Inferior parietal cortex (tissue), 1 donor: ENCODE measurements at regions not wholly inside any gene's neighbourhood (a gene's known extent, or its start where the extent isn't known, plus 50 kb on each side); places are given as distances from the start of the nearest gene placed in this dataset.
A peak's percentile ranks its signal among the peaks of the same experiment; 100 is the strongest.

Experiments used
- DNase-seq: peaks from one replicate; pipeline ENCODE4 v3.0.0-alpha.2; 2016; ENCODE audit errors: extremely low spot score

GRCh38 chr12:67427336-67427735 is 158.2 kb downstream of the CAND1 start:
- DNase-seq = no peak

- DNase-seq = no peak
These were observed 159.3 kb downstream of the CAND1 start for GRCh38 chr12:67428431-67428830.

DNA sequence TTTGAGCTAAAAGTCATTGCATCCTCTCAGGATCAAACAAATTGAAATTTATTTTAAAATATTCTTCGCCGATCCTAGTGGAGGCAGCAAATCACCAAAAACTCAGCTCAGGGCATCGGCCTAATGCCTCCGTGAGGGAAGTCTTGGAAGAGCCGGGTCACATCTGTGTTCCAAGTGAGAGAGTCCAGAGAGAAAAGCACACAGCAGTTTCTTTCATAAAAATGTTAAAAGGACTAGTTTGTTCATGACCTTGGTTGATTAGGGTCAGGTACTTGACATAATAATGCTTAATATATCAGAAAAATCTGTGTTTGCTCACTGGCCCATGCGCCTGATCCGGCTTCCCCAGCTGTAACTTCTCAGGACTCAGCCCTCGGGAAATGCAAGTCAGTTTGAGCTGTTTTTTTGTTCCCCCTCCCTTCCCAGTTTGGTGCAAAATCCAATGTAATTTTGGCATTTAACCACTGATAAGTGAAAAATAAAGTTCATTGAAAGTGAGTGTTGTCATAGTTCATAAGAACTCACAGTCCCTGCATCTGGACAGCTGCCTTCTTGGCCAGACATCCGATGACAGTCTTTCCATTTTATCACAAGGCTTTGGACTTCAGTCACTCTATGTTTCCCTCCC is 161.7 kb downstream of the CAND1 start:
- no peak for DNase-seq

DNA sequence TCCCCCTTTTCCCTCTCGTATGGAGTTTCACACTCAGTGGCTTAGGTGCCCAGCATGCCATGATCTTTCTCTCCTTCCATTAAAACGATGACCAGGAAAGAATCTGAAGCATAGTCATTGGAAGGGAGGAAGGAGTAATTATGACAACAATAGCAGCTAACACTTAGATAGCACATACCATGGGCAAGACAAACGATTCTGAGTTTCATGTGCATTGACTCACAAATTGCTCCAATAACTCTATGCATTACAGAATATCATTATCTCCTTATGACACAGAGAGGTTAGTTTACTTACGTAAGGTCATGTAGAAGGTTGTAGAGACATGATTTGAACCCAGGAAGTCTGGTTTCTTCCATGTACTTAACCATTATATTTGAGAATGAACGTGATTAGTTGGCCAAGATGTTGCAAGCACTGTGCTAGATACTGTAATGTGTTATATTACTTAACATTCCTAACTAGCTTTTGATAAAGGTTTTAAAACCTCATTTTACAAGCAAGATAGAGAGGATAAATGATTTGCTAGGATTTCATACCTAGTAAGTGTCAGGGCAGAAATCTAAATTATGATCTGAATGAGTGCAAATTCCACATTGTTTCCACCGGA is 162.4 kb downstream of the CAND1 start:
- DNase-seq = no peak

DNA sequence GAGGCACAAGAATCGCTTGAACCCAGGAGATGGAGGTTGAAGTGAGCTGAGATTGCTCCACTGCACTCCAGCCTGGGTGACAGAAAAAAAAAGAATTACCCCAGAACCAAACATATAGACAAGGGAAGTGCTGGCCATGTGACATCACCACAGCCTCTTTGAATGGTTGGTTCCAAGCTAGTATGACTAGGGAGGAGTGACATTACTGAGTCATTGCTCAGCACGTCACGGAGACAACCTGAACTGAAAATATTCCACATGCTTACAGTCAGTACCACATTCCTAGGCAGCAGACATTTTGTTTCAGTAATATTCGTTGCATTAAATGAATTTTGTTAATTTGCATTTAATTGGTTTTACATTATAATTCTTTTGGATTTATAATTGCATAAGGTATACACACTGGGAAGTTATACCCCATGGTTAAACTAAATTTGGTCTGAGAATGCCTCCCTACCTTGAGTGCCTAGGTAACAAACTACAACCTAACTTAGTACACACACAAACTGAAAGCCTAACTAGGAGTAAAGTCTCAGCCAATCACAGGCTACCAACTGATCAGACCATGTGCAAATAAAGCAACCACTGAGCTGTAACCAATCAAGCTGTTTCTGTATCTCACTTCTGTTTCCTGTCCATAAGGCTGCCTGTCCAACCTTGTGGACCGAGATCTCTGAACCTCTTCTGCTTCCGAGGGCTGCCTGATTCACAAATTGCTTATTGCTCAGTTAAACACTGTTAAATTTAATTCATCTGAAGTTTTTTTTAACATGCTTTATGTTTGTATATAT is 164.4 kb downstream of the CAND1 start:
- DNase-seq = no peak

DNA sequence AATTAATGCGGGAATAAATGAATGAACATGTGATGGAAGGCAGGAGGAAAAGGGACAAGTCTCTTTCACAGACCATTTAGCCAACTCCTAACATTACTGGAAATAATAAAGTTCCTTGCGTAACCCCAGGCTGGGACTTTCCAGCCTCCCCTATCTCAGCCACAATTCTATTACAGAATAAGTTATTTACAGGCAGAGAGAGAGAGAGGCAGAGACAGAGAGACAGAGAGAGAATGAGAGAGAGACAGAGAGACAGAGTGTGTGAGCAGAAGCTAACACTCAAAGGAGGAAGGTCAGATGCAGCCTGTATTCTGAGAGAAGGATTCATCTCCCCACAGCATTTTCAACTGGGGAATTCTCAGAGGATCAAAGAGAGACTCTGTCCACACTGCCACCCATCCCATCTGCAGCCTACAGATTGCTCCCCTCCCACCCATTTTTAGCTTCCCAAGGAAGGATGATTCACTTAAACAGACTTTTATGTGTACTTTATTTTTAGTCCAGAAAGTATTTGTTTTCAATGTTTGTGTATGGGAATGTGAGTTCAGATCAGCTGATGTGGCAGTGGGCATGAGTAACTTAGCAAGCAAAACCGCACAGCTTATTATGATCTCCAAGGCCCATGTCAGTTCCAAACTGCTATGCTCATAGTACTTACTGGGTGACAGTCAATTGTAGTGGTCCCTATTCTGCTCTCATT is 165.7 kb downstream of the CAND1 start:
- DNase-seq = no peak

GRCh38 chr12:67436230-67436629 is 167.1 kb downstream of the CAND1 start:
- no peak for DNase-seq

DNA sequence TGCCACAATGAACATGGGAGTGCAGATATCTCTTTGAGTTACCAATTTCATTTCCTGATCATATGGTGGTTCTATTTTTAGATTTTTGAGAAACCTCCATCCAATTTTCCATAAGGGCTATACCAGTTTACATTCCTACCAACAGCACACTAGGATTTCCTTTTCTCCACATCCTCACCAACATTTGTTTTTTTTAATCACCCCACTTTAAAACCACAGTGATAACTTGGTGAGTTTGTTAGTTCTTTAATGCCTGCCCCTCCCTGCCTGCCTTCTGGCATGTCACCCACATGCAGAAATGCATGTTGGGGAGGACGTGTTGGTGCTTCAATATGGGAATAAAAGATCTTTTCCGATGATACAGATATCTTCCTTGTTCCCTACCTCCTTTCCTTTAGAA is 167.9 kb downstream of the CAND1 start:
- DNase-seq = no peak

- no peak for DNase-seq
These were observed 170.5 kb downstream of the CAND1 start for GRCh38 chr12:67439611-67440010.

- DNase-seq = peak; percentile 81
These were observed 172.7 kb downstream of the CAND1 start for GRCh38 chr12:67441736-67442346.

DNA sequence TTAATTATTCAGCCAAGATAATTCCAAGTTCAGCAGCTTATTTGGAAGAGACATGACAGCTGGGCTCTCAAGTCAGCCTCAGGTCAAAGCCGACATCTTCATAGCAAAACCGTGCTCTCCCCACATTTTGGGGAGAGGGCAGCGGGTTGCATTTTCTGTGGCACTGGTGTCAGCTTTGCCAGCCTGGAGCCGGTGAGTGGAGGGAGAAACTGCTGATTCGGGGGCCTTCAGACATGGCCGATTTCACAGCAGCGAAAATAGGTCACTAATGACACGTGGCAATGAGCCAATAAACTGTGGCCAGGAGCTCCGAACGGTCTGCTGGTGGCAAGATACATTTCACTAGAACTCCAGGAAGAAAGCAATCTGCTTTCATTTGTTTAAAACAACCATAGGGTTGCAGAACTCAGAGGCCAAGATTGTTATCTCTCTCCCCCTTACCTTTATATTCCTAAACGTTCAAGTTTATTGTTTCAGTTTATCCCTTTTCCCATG is 173.2 kb downstream of the CAND1 start:
- DNase-seq = no peak

GRCh38 chr12:67442896-67443295 is 173.7 kb downstream of the CAND1 start:
- no peak for DNase-seq

DNA sequence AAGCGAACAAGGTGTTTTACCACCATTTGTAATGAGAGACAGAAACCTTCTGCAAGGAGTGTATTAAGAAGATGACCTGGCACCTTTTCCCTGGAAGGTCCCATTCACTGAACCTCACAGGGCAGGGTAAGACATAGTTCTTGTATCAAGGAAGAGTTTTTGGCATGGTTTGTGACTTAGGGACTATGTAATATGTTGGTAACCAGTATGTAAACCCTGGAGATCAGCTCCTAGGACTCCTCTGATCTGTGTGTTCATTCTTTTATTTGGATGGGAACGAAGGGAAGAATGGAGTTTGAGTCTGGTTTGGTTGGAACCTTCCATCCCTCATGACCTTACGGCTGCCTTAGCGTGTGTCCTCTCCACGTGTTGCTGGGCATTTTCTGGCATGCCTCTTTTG is 175.4 kb downstream of the CAND1 start:
- DNase-seq = no peak

- no peak for DNase-seq
These were observed 177.6 kb downstream of the CAND1 start for GRCh38 chr12:67446716-67447115.

GRCh38 chr12:67447180-67447579 is 178.0 kb downstream of the CAND1 start:
- no peak for DNase-seq

DNA sequence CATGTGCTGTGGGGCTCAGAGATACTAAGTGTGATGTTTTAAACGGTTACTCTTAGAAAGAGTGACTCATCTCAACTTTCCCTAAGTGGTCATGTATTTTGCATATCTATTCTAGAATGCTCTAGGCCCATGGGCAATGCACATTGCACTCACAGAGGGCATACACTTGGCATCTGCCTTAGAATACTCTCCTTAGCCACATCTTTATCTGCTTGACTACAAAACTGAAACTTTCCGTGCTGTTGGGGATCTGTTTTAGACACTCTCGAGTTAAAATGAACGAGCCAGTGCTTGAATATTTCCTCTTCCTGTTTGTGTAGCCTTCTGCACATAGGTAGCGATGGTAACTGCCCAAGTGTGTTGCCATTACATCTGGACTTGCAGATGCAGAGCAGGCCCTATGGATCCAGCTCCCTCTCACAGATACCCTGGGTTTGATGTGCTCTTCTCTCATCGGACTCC is 180.5 kb downstream of the CAND1 start:
- no peak for DNase-seq

GRCh38 chr12:67450441-67450840 is 181.3 kb downstream of the CAND1 start:
- no peak for DNase-seq

- no peak for DNase-seq
These were observed 182.0 kb downstream of the CAND1 start for GRCh38 chr12:67451206-67451605.

DNA sequence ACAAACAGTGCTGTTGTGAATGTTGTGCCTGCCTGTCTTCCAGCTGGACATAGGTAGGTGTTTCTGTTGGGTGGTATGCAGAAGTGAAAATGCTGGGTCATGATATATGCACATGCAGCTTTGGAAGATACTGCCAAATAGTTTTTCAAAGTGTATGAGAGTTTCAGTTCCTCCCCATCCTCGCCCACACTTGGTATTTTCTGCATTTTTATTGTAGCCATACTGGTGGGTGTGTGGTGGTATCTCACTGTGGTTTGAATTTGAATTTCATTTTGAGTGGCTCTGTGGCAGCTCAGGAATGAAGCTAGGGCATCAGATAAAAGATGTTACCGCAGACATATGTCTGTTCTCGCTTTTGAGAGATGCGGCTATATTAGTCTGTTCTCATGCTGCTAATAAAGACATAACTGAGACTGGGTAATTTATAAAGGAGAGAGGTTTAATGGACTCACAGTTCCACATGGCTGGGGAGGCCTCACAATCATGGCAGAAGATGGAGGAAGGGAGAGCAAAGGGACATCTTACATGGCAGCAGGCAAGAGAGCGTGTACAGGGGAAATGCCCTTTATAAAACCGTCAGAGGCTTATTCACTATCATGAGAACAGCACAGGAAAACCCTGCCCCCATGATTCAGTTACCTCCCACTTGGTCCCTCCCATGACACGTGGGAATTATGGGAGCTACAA is 183.1 kb downstream of the CAND1 start:
- no peak for DNase-seq

DNA sequence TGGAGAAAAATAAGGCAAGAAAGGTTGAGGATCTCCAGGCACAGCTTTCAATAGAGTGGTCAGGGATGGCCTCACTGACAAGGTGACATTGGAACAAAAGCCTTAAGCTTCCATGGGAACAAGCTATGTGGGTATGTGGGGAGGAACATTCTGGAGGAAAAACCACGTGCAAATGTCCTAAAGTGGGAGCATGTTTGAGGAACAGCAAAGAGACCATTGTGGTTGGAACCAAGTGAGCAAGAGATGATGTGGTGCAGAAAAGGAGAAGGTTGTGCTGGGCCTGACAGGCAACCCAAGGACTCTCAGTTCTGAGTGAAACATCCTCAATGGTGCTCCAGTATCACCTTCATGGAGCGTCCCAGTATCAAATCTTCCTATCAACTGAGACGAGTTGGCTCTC is 184.0 kb downstream of the CAND1 start:
- DNase-seq = no peak

DNA sequence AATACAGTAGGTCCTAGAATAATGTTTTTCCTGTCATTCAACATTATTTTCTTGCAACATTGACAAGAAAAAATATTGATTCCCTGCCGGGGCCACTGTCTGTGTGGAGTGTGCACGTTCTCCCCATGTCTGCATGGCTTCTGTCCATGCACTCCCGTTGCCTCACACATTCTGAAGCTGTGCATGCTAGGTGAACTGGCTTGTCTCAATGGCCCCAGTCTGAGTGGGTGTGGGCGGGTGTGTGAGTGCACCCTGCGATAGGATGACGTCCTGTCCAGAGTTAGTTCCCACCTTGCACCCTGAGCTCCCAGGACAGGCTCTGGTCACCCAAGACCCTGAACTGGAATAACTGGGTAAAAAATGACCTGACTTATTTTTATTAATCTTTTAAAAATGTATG is 186.1 kb downstream of the CAND1 start:
- no peak for DNase-seq
